OCI-LY7 (cell line): ENCODE measurements at regions not wholly inside any gene's neighbourhood (a gene's known extent, or its start where the extent isn't known, plus 50 kb on each side); places are given as distances from the start of the nearest gene placed in this dataset.

Source experiments
- BruUV-seq: library from RNA; stranded (reverse); fragments of 400-500 nt; replicated peaks from 2 replicates; lab custom pipeline; 2021; lab: Mats Ljungman, UMichigan
- CTCF ChIA-PET: fragments of 300-600 bp; sonication (Branson Sonifier 250); formaldehyde crosslinking; loops from one replicate; lab custom pipeline; 2022; ENCODE audit warnings: antibody characterized with exemption; ENCODE audit not compliant: unreplicated experiment; lab: Charles Lee
- POLR2A ChIA-PET: fragments of 300-600 bp; sonication (Branson Sonifier 250); formaldehyde crosslinking; loops from one replicate; lab custom pipeline; 2022; ENCODE audit warnings: antibody characterized with exemption; lab: Charles Lee
- DNase-seq: peaks from one replicate; pipeline ENCODE4 v3.0.0-alpha.2; 2015; ENCODE audit warnings: low spot score
- H2AFZ ChIP-seq: fragments of 200-600 bp; sonication (generic), shearing (Covaris generic); 2 replicates; pipeline ENCODE4 v1.6.1; 2014; ENCODE audit warnings: mild to moderate bottlenecking, antibody characterized with exemption, low read length, moderate library complexity
- H3K27ac ChIP-seq: fragments of 200-600 bp; sonication (generic); 2 replicates; pipeline ENCODE4 v1.5.1; 2014; ENCODE audit warnings: mixed run types, low read depth, mild to moderate bottlenecking, moderate library complexity, low read length, inconsistent platforms; ENCODE audit not compliant: poor library complexity, severe bottlenecking
- H3K36me3 ChIP-seq: fragments of 200-600 bp; sonication (generic); 2 replicates; pipeline ENCODE4 v1.6.1; 2014; ENCODE audit warnings: mild to moderate bottlenecking, antibody characterized with exemption, low read length, moderate library complexity, mixed read lengths; ENCODE audit not compliant: insufficient read depth
- H3K4me1 ChIP-seq: fragments of 200-600 bp; sonication (generic); 2 replicates; pipeline ENCODE4 v1.5.1; 2014; ENCODE audit warnings: mild to moderate bottlenecking, low read length; ENCODE audit not compliant: insufficient read depth, poor library complexity, severe bottlenecking
- H3K4me2 ChIP-seq: fragments of 200-600 bp; sonication (generic); 2 replicates; pipeline ENCODE4 v1.6.1; 2014; ENCODE audit warnings: mild to moderate bottlenecking, low read length
- H3K4me3 ChIP-seq: fragments of 200-600 bp; sonication (generic); 2 replicates; pipeline ENCODE4 v1.5.1; 2014; ENCODE audit warnings: mild to moderate bottlenecking, low read depth, low read length; ENCODE audit not compliant: poor library complexity, severe bottlenecking
- H3K79me2 ChIP-seq: fragments of 200-600 bp; sonication (generic); 2 replicates; pipeline ENCODE4 v1.6.1; 2016; ENCODE audit warnings: low read depth, mild to moderate bottlenecking, low read length, moderate library complexity, mixed read lengths; ENCODE audit not compliant: insufficient read depth
- H3K9me2 ChIP-seq: fragments of 200-600 bp; sonication (generic); 2 replicates; pipeline ENCODE4 v1.6.1; 2016; ENCODE audit warnings: mild to moderate bottlenecking, low read length, mixed read lengths; ENCODE audit not compliant: insufficient read depth
- H3K9me3 ChIP-seq: fragments of 200-600 bp; sonication (generic); 2 replicates; pipeline ENCODE4 v1.6.1; 2014; ENCODE audit warnings: mild to moderate bottlenecking, mixed run types, low read length, mixed read lengths
- H4K20me1 ChIP-seq: fragments of 200-600 bp; sonication (generic); 2 replicates; pipeline ENCODE4 v1.6.1; 2014; ENCODE audit warnings: mild to moderate bottlenecking, antibody characterized with exemption, low read length, moderate library complexity, mixed read lengths; ENCODE audit not compliant: insufficient read depth
- CTCF ChIP-seq: fragments of 200-600 bp; sonication (generic); conservative IDR thresholded peaks from 2 replicates; pipeline ENCODE4 v1.5.1; 2014; ENCODE audit warnings: mild to moderate bottlenecking, antibody characterized with exemption, low read length, moderate library complexity, mixed read lengths
- EZH2phosphoT487 ChIP-seq: fragments of 200-600 bp; sonication (generic); IDR thresholded peaks from 2 replicates; pipeline ENCODE4 v1.6.1; 2018; ENCODE audit warnings: low read depth, borderline replicate concordance, mild to moderate bottlenecking, mixed run types, antibody characterized with exemption, low read length, moderate library complexity, mixed read lengths
- intact Hi-C: fragments of 100-400 bp; cut with micrococcal nuclease; formaldehyde crosslinking; loops from one replicate; pipeline ENCODE4 v1.10.0; 2022; ENCODE audit not compliant: unreplicated experiment

GRCh38 chr17:68714676-68715075 lies 113.5 kb upstream of the FAM20A start:
- no peak overlapping the region for H3K4me3 ChIP-seq
- H3K9me3 ChIP-seq = no peaks in the 10 kb centered on the region
- BruUV-seq = no TSS peak

GRCh38 chr17:68711858-68712257 lies 110.7 kb upstream of the FAM20A start:
- Histone ChIP-seq H3K36me3 (no peaks in the 10 kb centered on the region), H3K4me1 (no peaks in the 10 kb centered on the region), H3K27ac (no peak overlapping the region), H3K4me2 (no peak overlapping the region), H4K20me1 (no peaks in the 10 kb centered on the region), H3K4me3 (no peak overlapping the region), H3K79me2 (no peaks in the 10 kb centered on the region), H2AFZ (no peak overlapping the region), H3K9me3 (no peaks in the 10 kb centered on the region), H3K9me2 (no peaks in the 10 kb centered on the region)
- no TSS peak for BruUV-seq
- ChIA-PET POLR2A (interaction anchor here (1.9 kb wide), 1 partner anchor 11 kb away, joined by 7 read pairs; no protein-coding TSS in a partner anchor), CTCF (no interaction called here)
- DNase-seq = no peak
- TF ChIP-seq CTCF (no peak), EZH2phosphoT487 (no peak)
- intact Hi-C loops = no loop called here

More at GRCh38 chr17:68714676-68715075, 113.5 kb upstream of the FAM20A start:
- H3K4me1 ChIP-seq = no peaks in the 10 kb centered on the region
- CTCF ChIA-PET = no interaction called here
- no peak for TF ChIP-seq CTCF
- no peak for TF ChIP-seq EZH2phosphoT487
- intact Hi-C loops = no loop called here
- H2AFZ ChIP-seq = no peak overlapping the region
- POLR2A ChIA-PET = interaction anchor here (0.6 to 0.8 kb wide), 2 partner anchors 16 to 855 kb away, joined by 3 read pairs; no protein-coding TSS in a partner anchor
- no peaks in the 10 kb centered on the region for H3K9me2 ChIP-seq
- no peak overlapping the region for H3K27ac ChIP-seq
- DNase-seq = no peak
- no peaks in the 10 kb centered on the region for H4K20me1 ChIP-seq
- no peaks in the 10 kb centered on the region for H3K79me2 ChIP-seq
- no peaks in the 10 kb centered on the region for H3K36me3 ChIP-seq
- H3K4me2 ChIP-seq = no peak overlapping the region

GRCh38 chr17:68710976-68711375 lies 109.8 kb upstream of the FAM20A start:
- no peak for DNase-seq
- no peaks in the 10 kb centered on the region for H3K9me3 ChIP-seq
- no peaks in the 10 kb centered on the region for H4K20me1 ChIP-seq
- no peak for TF ChIP-seq EZH2phosphoT487
- intact Hi-C loops = no loop called here
- no peaks in the 10 kb centered on the region for H3K4me1 ChIP-seq
- H3K27ac ChIP-seq = no peak overlapping the region
- ChIA-PET POLR2A (interaction anchor here (1.9 kb wide), 1 partner anchor 10 kb away, joined by 7 read pairs; no protein-coding TSS in a partner anchor), CTCF (no interaction called here)
- H2AFZ ChIP-seq = no peak overlapping the region
- no peaks in the 10 kb centered on the region for H3K9me2 ChIP-seq
- no TSS peak for BruUV-seq
- no peak overlapping the region for H3K4me2 ChIP-seq
- no peaks in the 10 kb centered on the region for H3K36me3 ChIP-seq
- no peaks in the 10 kb centered on the region for H3K79me2 ChIP-seq
- no peak overlapping the region for H3K4me3 ChIP-seq
